ENCODE measurements at regions not wholly inside any gene's neighbourhood (a gene's known extent, or its start where the extent isn't known, plus 50 kb on each side); places are given as distances from the start of the nearest gene placed in this dataset.

GRCh38 chr5:39977066-39977655 is 552.4 kb upstream of the DAB2 start:
- DNase-seq, result no peak
- TF ChIP-seq, protein P1, sequence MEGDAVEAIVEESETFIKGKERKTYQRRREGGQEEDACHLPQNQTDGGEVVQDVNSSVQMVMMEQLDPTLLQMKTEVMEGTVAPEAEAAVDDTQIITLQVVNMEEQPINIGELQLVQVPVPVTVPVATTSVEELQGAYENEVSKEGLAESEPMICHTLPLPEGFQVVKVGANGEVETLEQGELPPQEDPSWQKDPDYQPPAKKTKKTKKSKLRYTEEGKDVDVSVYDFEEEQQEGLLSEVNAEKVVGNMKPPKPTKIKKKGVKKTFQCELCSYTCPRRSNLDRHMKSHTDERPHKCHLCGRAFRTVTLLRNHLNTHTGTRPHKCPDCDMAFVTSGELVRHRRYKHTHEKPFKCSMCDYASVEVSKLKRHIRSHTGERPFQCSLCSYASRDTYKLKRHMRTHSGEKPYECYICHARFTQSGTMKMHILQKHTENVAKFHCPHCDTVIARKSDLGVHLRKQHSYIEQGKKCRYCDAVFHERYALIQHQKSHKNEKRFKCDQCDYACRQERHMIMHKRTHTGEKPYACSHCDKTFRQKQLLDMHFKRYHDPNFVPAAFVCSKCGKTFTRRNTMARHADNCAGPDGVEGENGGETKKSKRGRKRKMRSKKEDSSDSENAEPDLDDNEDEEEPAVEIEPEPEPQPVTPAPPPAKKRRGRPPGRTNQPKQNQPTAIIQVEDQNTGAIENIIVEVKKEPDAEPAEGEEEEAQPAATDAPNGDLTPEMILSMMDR (IDR thresholded peaks at IDR 0.05), result no peak
- H3K9me3 ChIP-seq, result no peaks in the 10 kb centered on the region
- H3K4me3 ChIP-seq, result no peak overlapping the region
- H3K4me1 ChIP-seq (ENCODE audit: low read depth), result no peaks in the 10 kb centered on the region
- ATAC-seq, result no peak
- no peaks in the 10 kb centered on the region for H3K36me3 ChIP-seq (ENCODE audit: low read depth)
- intact Hi-C loops (cut with DNase I, micrococcal nuclease), result no loop called here

GRCh38 chr5:39970117-39970798 is 545.5 kb upstream of the DAB2 start:
- Histone ChIP-seq H3K9me3 (no peaks in the 10 kb centered on the region), H3K4me1 (ENCODE audit: low read depth) (no peaks in the 10 kb centered on the region), H3K4me3 (no peak overlapping the region), H3K36me3 (ENCODE audit: low read depth) (no peaks in the 10 kb centered on the region)
- ATAC-seq (no peak), DNase-seq (no peak)
- TF ChIP-seq, protein P1 (IDR thresholded peaks at IDR 0.05), result no peak
- intact Hi-C loops (cut with DNase I, micrococcal nuclease), result no loop called here

DNA sequence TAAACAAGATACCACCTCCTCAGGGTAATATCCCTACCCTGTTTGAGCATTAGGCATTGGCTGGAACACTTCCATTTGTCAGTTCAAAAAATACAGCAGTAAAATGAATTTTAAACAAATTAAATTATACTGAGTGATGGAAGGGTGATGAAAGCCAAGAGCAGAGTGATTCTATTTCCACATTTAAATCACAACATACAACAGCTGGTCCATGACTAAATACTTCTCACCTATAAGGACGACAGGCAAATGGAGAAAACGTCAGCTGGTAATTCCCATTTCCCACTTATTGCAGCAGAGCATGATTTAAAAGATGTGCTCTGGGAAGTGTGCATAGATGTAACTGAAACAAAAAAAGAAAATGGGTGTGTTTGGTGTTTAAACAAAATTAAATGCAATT is 543.6 kb upstream of the DAB2 start:
- no peak overlapping the region for H3K4me3 ChIP-seq
- intact Hi-C loops (cut with DNase I, micrococcal nuclease), result no loop called here
- no peak for ATAC-seq
- H3K36me3 ChIP-seq (ENCODE audit: low read depth), result no peaks in the 10 kb centered on the region
- TF ChIP-seq, protein P1 (IDR thresholded peaks at IDR 0.05), result no peak
- DNase-seq, result no peak
- H3K9me3 ChIP-seq, result no peaks in the 10 kb centered on the region
- H3K4me1 ChIP-seq (ENCODE audit: low read depth), result no peaks in the 10 kb centered on the region

GRCh38 chr5:39955156-39955555 is 530.4 kb upstream of the DAB2 start:
- no peak overlapping the region for H3K4me3 ChIP-seq
- intact Hi-C loops (cut with DNase I, micrococcal nuclease), result no loop called here
- no peaks in the 10 kb centered on the region for H3K4me1 ChIP-seq (ENCODE audit: low read depth)
- no peaks in the 10 kb centered on the region for H3K36me3 ChIP-seq (ENCODE audit: low read depth)
- ATAC-seq, result no peak
- TF ChIP-seq, protein P1 (IDR thresholded peaks at IDR 0.05), result no peak
- no peak for DNase-seq
- H3K9me3 ChIP-seq, result no peaks in the 10 kb centered on the region

GRCh38 chr5:39951070-39951469 is 526.3 kb upstream of the DAB2 start:
- no peak for ATAC-seq
- H3K4me1 ChIP-seq (ENCODE audit: low read depth), result no peaks in the 10 kb centered on the region
- no peak for DNase-seq
- H3K36me3 ChIP-seq (ENCODE audit: low read depth), result no peaks in the 10 kb centered on the region
- no peaks in the 10 kb centered on the region for H3K9me3 ChIP-seq
- TF ChIP-seq, protein P1 (IDR thresholded peaks at IDR 0.05), result no peak
- no peak overlapping the region for H3K4me3 ChIP-seq
- intact Hi-C loops (cut with DNase I, micrococcal nuclease), result no loop called here
